H1 (cell line): ENCODE measurements at regions not wholly inside any gene's neighbourhood (a gene's known extent, or its start where the extent isn't known, plus 50 kb on each side); places are given as distances from the start of the nearest gene placed in this dataset.

Experiments used
- CHD7 ChIP-seq: fragments of 300-600 bp; sonication (generic); IDR thresholded peaks from 2 replicates; pipeline ENCODE4 v1.7.1; 2012; ENCODE audit warnings: low read length, moderate library complexity, mild to moderate bottlenecking, inconsistent platforms; ENCODE audit not compliant: insufficient replicate concordance

- no peak for TF ChIP-seq CHD7
Measured at GRCh38 chr6:56752009-56752408, 109.3 kb upstream of the DST start (continued).
